Type B pancreatic cell (in vitro differentiated cells): ENCODE measurements at regions not wholly inside any gene's neighbourhood (a gene's known extent, or its start where the extent isn't known, plus 50 kb on each side); places are given as distances from the start of the nearest gene placed in this dataset.

Experiments used
- DNase-seq: peaks from one replicate; pipeline ENCODE4 v3.0.0; 2021; ENCODE audit warnings: mixed read lengths; ENCODE audit not compliant: unreplicated experiment; ENCODE audit errors: extremely low spot score
- H3K27ac Mint-ChIP-seq: 2 replicates; pipeline ENCODE4 v1.8.0; 2021; ENCODE audit warnings: mild to moderate bottlenecking, mixed read lengths
- H3K27me3 Mint-ChIP-seq: 2 replicates; pipeline ENCODE4 v1.8.0; 2021; ENCODE audit warnings: mixed read lengths
- H3K36me3 Mint-ChIP-seq: 2 replicates; pipeline ENCODE4 v1.8.0; 2021; ENCODE audit warnings: mixed read lengths
- H3K4me1 Mint-ChIP-seq: one replicate; pipeline ENCODE4 v1.8.0; 2021; ENCODE audit warnings: mixed read lengths; ENCODE audit not compliant: unreplicated experiment
- H3K4me3 Mint-ChIP-seq: 2 replicates; pipeline ENCODE4 v1.8.0; 2021; ENCODE audit warnings: mild to moderate bottlenecking, mixed read lengths
- H3K9me3 Mint-ChIP-seq: 2 replicates; pipeline ENCODE4 v1.8.0; 2021; ENCODE audit warnings: mixed read lengths
- TF ChIP-seq, protein P1 (sequence below): fragments of 200-600 bp; sonication (generic); conservative IDR thresholded peaks from 2 replicates; pipeline ENCODE4 v1.5.0; 2021; ENCODE audit warnings: antibody characterized with exemption, mild to moderate bottlenecking

DNA sequence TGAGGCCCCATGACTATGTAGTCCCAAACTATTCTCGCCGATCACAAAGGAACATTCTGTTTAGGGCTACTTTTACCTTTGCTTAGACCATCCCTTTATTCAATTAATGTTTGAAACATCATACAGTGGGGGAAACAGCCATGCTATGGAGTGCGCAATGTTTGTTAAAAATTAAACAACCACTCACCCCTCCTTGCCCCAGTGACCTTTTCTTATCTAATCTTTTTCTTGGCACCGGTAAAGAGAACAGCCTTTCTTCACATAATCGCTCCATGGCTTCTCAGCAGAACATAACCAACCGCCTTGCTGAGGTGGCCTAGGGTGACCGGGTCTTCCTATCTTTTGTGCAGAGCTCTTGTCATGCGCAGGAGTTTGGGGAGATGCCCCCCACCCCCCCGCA is 152.6 kb downstream of the VCX3A start:
- Mint-ChIP-seq H3K4me1 (no peaks in the 10 kb centered on the region), H3K4me3 (no peak overlapping the region), H3K36me3 (no peaks in the 10 kb centered on the region), H3K27ac (no peak overlapping the region), H3K27me3 (peaks cover 63% of the 10 kb centered on the region), H3K9me3 (peaks cover 9% of the 10 kb centered on the region)
- TF ChIP-seq, protein P1, sequence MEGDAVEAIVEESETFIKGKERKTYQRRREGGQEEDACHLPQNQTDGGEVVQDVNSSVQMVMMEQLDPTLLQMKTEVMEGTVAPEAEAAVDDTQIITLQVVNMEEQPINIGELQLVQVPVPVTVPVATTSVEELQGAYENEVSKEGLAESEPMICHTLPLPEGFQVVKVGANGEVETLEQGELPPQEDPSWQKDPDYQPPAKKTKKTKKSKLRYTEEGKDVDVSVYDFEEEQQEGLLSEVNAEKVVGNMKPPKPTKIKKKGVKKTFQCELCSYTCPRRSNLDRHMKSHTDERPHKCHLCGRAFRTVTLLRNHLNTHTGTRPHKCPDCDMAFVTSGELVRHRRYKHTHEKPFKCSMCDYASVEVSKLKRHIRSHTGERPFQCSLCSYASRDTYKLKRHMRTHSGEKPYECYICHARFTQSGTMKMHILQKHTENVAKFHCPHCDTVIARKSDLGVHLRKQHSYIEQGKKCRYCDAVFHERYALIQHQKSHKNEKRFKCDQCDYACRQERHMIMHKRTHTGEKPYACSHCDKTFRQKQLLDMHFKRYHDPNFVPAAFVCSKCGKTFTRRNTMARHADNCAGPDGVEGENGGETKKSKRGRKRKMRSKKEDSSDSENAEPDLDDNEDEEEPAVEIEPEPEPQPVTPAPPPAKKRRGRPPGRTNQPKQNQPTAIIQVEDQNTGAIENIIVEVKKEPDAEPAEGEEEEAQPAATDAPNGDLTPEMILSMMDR = no peak
- no peak for DNase-seq

DNA sequence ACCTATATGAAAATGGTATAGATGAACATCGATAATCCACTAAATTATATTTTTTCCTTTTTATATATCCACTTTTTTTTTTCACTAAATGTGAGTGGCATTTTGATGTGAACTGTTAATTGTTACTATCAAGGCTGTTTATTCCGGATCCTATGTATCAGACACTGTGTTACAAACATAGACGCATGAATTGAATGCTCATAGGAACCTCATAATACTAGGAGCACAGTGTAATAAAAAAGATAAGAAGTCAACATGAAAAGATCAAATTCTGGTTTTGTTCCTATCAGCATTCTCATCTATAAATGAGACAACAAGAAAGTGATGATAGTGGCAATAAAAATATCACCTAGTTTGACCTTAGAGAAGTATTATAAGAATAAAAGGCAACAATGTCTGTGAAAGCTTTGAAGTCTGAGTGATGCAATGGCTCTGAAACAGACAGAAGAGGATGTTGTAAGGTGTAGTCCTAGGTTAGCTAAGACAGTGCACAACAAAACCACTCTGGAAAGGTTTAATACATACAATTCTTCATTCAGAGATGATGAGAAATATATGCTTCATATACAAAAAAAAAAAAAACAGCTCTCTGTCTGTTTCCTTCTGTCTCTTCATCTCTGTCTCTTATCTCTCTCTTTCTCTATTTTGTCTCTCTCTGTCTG is 148.6 kb upstream of the NLGN4X start:
- TF ChIP-seq, protein P1 = no peak
- no peak overlapping the region for H3K27ac Mint-ChIP-seq
- no peaks in the 10 kb centered on the region for H3K36me3 Mint-ChIP-seq
- H3K27me3 Mint-ChIP-seq = peaks cover 46% of the 10 kb centered on the region
- DNase-seq = no peak
- H3K9me3 Mint-ChIP-seq = peaks cover 4% of the 10 kb centered on the region
- peaks cover 20% of the 10 kb centered on the region for H3K4me1 Mint-ChIP-seq
- no peak overlapping the region for H3K4me3 Mint-ChIP-seq

DNA sequence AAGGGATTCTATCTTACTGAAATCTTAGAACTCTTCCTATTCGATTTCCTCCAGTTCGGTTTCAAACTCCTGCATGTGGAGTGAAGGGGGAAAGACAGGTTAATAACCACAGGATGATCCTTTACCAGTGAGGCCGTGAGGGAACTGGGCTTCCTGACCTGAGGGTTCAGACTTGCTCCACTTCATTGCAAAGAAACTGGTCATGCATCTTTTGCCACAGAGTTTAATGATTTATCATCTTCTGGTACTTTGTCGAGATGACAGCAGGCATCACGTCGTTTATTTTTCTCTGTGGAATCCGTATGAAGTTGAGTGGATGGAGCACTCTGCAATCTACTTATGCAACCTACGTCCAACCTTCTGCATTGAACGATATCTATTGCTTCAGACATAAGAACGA is 145.9 kb upstream of the NLGN4X start:
- H3K4me1 Mint-ChIP-seq = peaks cover 20% of the 10 kb centered on the region
- no peak for DNase-seq
- H3K27me3 Mint-ChIP-seq = peaks cover 30% of the 10 kb centered on the region
- no peaks in the 10 kb centered on the region for H3K36me3 Mint-ChIP-seq
- peak overlapping the region; percentile 27 for H3K27ac Mint-ChIP-seq
- TF ChIP-seq, protein P1 = no peak
- no peaks in the 10 kb centered on the region for H3K9me3 Mint-ChIP-seq
- H3K4me3 Mint-ChIP-seq = peak overlapping the region; percentile 50

DNA sequence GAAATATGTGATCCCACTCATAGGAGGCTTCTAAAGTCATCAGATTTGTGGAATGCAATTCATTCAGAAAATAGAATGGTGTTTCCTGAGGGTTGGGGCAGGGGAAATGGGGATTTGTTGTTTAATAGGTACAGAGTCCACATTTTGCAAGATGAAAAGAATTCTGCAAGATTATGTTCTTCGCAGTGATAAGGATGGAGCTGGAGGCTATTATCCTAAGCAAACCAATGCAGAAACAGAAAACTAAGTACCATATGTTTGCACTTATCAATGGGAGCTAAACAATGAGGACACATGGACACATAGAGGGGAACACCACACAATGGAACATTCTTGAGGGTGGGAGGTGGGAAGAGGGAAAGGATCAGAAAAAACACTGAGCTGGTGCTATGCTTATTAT is 144.3 kb upstream of the NLGN4X start:
- Mint-ChIP-seq H3K36me3 (no peaks in the 10 kb centered on the region), H3K27ac (no peak overlapping the region), H3K27me3 (peaks cover 27% of the 10 kb centered on the region), H3K9me3 (no peaks in the 10 kb centered on the region), H3K4me3 (no peak overlapping the region), H3K4me1 (peaks cover 20% of the 10 kb centered on the region)
- TF ChIP-seq, protein P1 = no peak
- no peak for DNase-seq

DNA sequence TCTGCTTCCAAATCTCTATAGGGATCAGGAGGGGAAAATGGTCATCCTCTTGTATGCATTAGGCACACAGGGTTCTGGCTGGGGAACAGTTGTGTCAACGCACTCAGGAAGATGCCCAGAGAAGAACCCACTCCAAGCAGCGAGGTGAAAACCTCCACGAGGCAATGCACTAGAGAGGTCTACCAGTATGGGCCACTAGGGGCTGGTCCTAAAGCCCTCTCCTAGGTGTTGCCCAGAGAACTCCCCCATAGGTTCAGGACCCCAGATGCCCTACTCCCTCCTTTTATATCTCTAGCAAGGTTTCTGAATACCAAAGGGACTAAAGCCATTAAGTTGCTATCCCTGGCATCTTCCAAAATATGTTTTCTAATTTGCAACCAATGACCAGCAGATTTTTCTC is 142.7 kb upstream of the NLGN4X start:
- no peak for DNase-seq
- peaks cover 17% of the 10 kb centered on the region for H3K4me1 Mint-ChIP-seq
- no peak overlapping the region for H3K27ac Mint-ChIP-seq
- H3K4me3 Mint-ChIP-seq = no peak overlapping the region
- TF ChIP-seq, protein P1 = peak; percentile 38
- H3K36me3 Mint-ChIP-seq = no peaks in the 10 kb centered on the region
- peaks cover 28% of the 10 kb centered on the region for H3K27me3 Mint-ChIP-seq
- no peaks in the 10 kb centered on the region for H3K9me3 Mint-ChIP-seq
